ENCODE measurements at regions not wholly inside any gene's neighbourhood (a gene's known extent, or its start where the extent isn't known, plus 50 kb on each side); places are given as distances from the start of the nearest gene placed in this dataset.

- no peaks in the 10 kb centered on the region for H3K36me3 ChIP-seq (ENCODE audit: control insufficient read depth in 2 of 2, insufficient read depth in 1 of 2, low read length in 2 of 2)
- H3K9me3 ChIP-seq (ENCODE audit: control insufficient read depth, insufficient read depth, low read depth, low read length), result no peaks in the 10 kb centered on the region
- ChIA-PET CTCF (no interaction called here), POLR2A (no interaction called here)
- no peak overlapping the region for H3K4me3 ChIP-seq (ENCODE audit: low read depth, low read length)
- TF ChIP-seq, protein P1, sequence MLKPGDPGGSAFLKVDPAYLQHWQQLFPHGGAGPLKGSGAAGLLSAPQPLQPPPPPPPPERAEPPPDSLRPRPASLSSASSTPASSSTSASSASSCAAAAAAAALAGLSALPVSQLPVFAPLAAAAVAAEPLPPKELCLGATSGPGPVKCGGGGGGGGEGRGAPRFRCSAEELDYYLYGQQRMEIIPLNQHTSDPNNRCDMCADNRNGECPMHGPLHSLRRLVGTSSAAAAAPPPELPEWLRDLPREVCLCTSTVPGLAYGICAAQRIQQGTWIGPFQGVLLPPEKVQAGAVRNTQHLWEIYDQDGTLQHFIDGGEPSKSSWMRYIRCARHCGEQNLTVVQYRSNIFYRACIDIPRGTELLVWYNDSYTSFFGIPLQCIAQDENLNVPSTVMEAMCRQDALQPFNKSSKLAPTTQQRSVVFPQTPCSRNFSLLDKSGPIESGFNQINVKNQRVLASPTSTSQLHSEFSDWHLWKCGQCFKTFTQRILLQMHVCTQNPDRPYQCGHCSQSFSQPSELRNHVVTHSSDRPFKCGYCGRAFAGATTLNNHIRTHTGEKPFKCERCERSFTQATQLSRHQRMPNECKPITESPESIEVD (tag by site-specific recombination; IDR thresholded peaks at IDR 0.05), result no peak
- TF ChIP-seq ZNF157 (tag by site-specific recombination; IDR thresholded peaks at IDR 0.05), result no peak
- no peak for TF ChIP-seq SCRT2 (tag by site-specific recombination; IDR thresholded peaks at IDR 0.05)
- no peak for TF ChIP-seq ZNF560 (tag by site-specific recombination; IDR thresholded peaks at IDR 0.05; ENCODE audit: borderline replicate concordance)
- TF ChIP-seq ZNF146 (tag by site-specific recombination; IDR thresholded peaks at IDR 0.05), result no peak
- TF ChIP-seq ZNF654 (tag by site-specific recombination; IDR thresholded peaks at IDR 0.05; ENCODE audit: low read depth), result no peak
- TF ChIP-seq, protein P2, sequence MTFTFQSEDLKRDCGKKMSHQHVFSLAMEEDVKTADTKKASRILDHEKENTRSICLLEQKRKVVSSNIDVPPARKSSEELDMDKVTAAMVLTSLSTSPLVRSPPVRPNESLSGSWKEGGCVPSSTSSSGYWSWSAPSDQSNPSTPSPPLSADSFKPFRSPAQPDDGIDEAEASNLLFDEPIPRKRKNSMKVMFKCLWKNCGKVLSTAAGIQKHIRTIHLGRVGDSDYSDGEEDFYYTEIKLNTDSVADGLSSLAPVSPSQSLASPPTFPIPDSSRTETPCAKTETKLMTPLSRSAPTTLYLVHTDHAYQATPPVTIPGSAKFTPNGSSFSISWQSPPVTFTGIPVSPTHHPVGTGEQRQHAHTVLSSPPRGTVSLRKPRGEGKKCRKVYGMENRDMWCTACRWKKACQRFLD (tag by site-specific recombination; IDR thresholded peaks at IDR 0.05), result no peak
- no peak for TF ChIP-seq ZNF571 (tag by site-specific recombination; IDR thresholded peaks at IDR 0.05)
- no peak for TF ChIP-seq ZNF398 (tag by site-specific recombination; IDR thresholded peaks at IDR 0.05)
- no peak for TF ChIP-seq AEBP2 (tag by site-specific recombination; IDR thresholded peaks at IDR 0.05; ENCODE audit: borderline replicate concordance)
- no peak for TF ChIP-seq KLF10 (tag by site-specific recombination; IDR thresholded peaks at IDR 0.05)
- TF ChIP-seq WT1 (tag by site-specific recombination; IDR thresholded peaks at IDR 0.05), result no peak
- H3K4me1 ChIP-seq (ENCODE audit: control insufficient read depth, insufficient read depth, low read length), result no peaks in the 10 kb centered on the region
- H3K27ac ChIP-seq (ENCODE audit: extremely low read depth, low read depth, low read length), result no peak overlapping the region
Observed at GRCh38 chr2:193326296-193326695, 1131.6 kb upstream of the TMEFF2 start.

DNA sequence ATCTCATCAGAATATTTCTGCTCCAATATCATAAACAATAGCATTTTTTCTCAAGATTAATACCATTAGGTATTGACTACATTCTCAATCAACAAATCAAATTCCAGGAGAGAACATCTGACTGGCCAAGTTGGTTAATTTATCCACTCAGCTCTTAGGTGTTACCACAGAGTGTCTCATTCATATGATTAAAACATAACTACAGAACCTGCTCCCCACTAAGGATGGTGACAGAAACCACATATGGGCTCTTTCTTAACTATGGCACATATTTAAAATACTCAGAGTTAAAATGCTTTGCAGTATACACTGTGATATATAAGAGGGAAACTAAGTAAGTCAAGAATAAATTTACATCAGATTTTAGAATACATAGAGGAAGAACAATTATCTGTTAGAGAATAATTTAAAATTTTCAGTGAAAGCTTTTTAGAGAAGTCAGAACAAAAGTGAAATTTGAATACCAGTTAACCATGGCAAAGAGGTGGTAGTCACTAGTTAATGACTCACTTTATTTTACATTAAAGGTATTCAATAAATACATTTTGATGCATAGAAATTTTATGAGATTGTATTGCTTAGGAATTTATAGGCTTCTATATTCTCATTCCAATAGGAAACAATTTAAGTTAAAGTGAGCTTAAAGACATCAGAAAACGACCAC, 1120.8 kb upstream of the TMEFF2 start:
- ChIA-PET CTCF (interaction anchor here (0.6 kb wide), 1 partner anchor 11 kb away, joined by 6 read pairs; no protein-coding TSS in a partner anchor), POLR2A (no interaction called here)
- TF ChIP-seq HOXA7 (CRISPR knock-in tag; IDR thresholded peaks at IDR 0.05; ENCODE audit: borderline replicate concordance), result no peak
- TF ChIP-seq ZNF132 (tag by site-specific recombination; IDR thresholded peaks at IDR 0.05; ENCODE audit: borderline replicate concordance), result no peak
- no peak for TF ChIP-seq ZNF621 (tag by site-specific recombination; IDR thresholded peaks at IDR 0.05)
- TF ChIP-seq, protein P3, sequence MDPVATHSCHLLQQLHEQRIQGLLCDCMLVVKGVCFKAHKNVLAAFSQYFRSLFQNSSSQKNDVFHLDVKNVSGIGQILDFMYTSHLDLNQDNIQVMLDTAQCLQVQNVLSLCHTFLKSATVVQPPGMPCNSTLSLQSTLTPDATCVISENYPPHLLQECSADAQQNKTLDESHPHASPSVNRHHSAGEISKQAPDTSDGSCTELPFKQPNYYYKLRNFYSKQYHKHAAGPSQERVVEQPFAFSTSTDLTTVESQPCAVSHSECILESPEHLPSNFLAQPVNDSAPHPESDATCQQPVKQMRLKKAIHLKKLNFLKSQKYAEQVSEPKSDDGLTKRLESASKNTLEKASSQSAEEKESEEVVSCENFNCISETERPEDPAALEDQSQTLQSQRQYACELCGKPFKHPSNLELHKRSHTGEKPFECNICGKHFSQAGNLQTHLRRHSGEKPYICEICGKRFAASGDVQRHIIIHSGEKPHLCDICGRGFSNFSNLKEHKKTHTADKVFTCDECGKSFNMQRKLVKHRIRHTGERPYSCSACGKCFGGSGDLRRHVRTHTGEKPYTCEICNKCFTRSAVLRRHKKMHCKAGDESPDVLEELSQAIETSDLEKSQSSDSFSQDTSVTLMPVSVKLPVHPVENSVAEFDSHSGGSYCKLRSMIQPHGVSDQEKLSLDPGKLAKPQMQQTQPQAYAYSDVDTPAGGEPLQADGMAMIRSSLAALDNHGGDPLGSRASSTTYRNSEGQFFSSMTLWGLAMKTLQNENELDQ (tag by site-specific recombination; IDR thresholded peaks at IDR 0.05; ENCODE audit: low read depth), result no peak
- TF ChIP-seq ZNF292 (tag by site-specific recombination; IDR thresholded peaks at IDR 0.05; ENCODE audit: borderline replicate concordance, low read depth), result no peak
- no peak for TF ChIP-seq HOXC10 (CRISPR knock-in tag; IDR thresholded peaks at IDR 0.05)
- no peak for TF ChIP-seq PRDM1 (tag by site-specific recombination; IDR thresholded peaks at IDR 0.05)
- no peak for TF ChIP-seq HOXD13 (CRISPR knock-in tag; IDR thresholded peaks at IDR 0.05; ENCODE audit: borderline replicate concordance)
- TF ChIP-seq OVOL3 (tag by site-specific recombination; IDR thresholded peaks at IDR 0.05), result no peak
- Histone ChIP-seq H3K27ac (ENCODE audit: extremely low read depth, low read depth, low read length) (no peak overlapping the region), H3K36me3 (ENCODE audit: control insufficient read depth in 2 of 2, insufficient read depth in 1 of 2, low read length in 2 of 2) (no peaks in the 10 kb centered on the region), H3K4me3 (ENCODE audit: low read depth, low read length) (no peak overlapping the region), H3K4me1 (ENCODE audit: control insufficient read depth, insufficient read depth, low read length) (no peaks in the 10 kb centered on the region), H3K9me3 (ENCODE audit: control insufficient read depth, insufficient read depth, low read depth, low read length) (no peaks in the 10 kb centered on the region)
